ENCODE measurements at regions not wholly inside any gene's neighbourhood (a gene's known extent, or its start where the extent isn't known, plus 50 kb on each side); places are given as distances from the start of the nearest gene placed in this dataset.

DNA sequence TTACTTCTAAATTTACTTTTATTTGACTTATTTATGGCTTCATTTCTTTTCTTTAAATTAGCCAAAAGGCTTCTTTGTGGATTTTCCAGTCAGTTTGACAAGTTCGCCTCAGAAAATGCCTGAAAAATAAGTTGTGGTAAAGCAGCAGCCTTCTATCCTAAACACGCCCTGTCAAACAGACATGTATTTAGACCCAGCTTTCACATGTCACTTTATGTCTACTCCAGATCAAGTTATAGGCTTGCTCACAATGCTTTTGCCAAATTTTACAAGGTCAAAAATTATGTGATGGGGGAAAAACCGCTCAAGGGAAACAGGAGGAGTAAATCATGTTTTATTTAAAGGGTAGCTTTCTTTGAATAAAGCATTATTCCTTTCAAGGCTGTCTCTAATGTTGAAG, 615.0 kb downstream of the HDGFL1 start:
- TF ChIP-seq, protein P1, sequence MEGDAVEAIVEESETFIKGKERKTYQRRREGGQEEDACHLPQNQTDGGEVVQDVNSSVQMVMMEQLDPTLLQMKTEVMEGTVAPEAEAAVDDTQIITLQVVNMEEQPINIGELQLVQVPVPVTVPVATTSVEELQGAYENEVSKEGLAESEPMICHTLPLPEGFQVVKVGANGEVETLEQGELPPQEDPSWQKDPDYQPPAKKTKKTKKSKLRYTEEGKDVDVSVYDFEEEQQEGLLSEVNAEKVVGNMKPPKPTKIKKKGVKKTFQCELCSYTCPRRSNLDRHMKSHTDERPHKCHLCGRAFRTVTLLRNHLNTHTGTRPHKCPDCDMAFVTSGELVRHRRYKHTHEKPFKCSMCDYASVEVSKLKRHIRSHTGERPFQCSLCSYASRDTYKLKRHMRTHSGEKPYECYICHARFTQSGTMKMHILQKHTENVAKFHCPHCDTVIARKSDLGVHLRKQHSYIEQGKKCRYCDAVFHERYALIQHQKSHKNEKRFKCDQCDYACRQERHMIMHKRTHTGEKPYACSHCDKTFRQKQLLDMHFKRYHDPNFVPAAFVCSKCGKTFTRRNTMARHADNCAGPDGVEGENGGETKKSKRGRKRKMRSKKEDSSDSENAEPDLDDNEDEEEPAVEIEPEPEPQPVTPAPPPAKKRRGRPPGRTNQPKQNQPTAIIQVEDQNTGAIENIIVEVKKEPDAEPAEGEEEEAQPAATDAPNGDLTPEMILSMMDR (conservative IDR thresholded peaks at IDR 0.05 in 1 of 2, IDR thresholded peaks at IDR 0.05 in 1 of 2; ENCODE audit: low read depth in 1 of 2, low read length in 2 of 2), result no peak
- TF ChIP-seq EZH2 (IDR thresholded peaks at IDR 0.05; ENCODE audit: low read length, missing control alignments), result no peak
